Motor neuron (in vitro differentiated cells): ENCODE measurements at regions not wholly inside any gene's neighbourhood (a gene's known extent, or its start where the extent isn't known, plus 50 kb on each side); places are given as distances from the start of the nearest gene placed in this dataset.

Experiments used
- ATAC-seq, 8 experiments: fragments of 200-7000 bp; cut with Tn5 transposase; replicated peaks in 6 of 8; 2 replicates each; pipeline ENCODE4 v1.8.0; 2021; ENCODE audit warnings: mild to moderate bottlenecking in 8 of 8, moderate library complexity in 8 of 8
- H3K27ac ChIP-seq, 2 donors: fragments of 250-450 bp; sonication (Bioruptor Pico); 2 replicates each; pipeline ENCODE4 v1.9.0; 2021; ENCODE audit warnings: antibody characterized with exemption in 2 of 2, mild to moderate bottlenecking in 2 of 2, moderate library complexity in 1 of 2
- H3K4me1 ChIP-seq, 2 donors: fragments of 250-450 bp; sonication (Bioruptor Pico); replicated peaks in 1 of 2; 2 replicates each; pipeline ENCODE4 v1.6.1; 2021; ENCODE audit warnings: antibody characterized with exemption in 2 of 2, mild to moderate bottlenecking in 2 of 2, moderate library complexity in 1 of 2
- H3K4me3 ChIP-seq, 5 donors: fragments of 250-450 bp; sonication (Bioruptor Pico); 2 replicates each; pipeline ENCODE4 v1.9.0; 2021; ENCODE audit warnings: antibody characterized with exemption in 5 of 5, mild to moderate bottlenecking in 5 of 5, moderate library complexity in 4 of 5
- WGBS, 10 experiments: fragments of 450-650 bp; shearing (Covaris generic); methylation state at CpG; one replicate each; pipeline ENCODE4 v1.0.0; 2022; 5-methylcytosine and 5-hydroxymethylcytosine counted together
- in situ Hi-C, 9 experiments: fragments of 400-800 bp; cut with MboI; loops; one replicate each; pipeline ENCODE4 v1.15.0; 2021; ENCODE audit warnings: low sequenced_read_pairs in 9 of 9, low pct_unique_long_range_greater_than_20kb in 2 of 9; ENCODE audit not compliant: unreplicated experiment in 9 of 9

- H3K4me1 ChIP-seq: peaks cover 0 to 12% of the 10 kb centered on the region in 2 donors
- no peak overlapping the region for H3K27ac ChIP-seq
- WGBS, 10 experiments: 8 to 91% (median 63%) methylated on average over 1 to 5 of the region's 6 CpGs
- in situ Hi-C loops: no loop called here
- ATAC-seq: no peak
- no peak overlapping the region for H3K4me3 ChIP-seq
These were observed 919.1 kb upstream of the PCDH10 start for GRCh38 chr4:132230025-132230424.

- no peak overlapping the region for H3K4me3 ChIP-seq
- H3K27ac ChIP-seq: no peak overlapping the region
- in situ Hi-C loops: no loop called here
- WGBS, 10 experiments: 0 to 89% (median 60%) methylated on average over 1 of the region's 1 CpG; no CpG with 5 or more reads in 7 of the 10 experiments
- no peaks in the 10 kb centered on the region for H3K4me1 ChIP-seq
- no peak for ATAC-seq
These were observed 910.4 kb upstream of the PCDH10 start for GRCh38 chr4:132238697-132239096.

GRCh38 chr4:132240081-132240480 lies 909.0 kb upstream of the PCDH10 start:
- ATAC-seq: no peak
- Histone ChIP-seq H3K27ac (no peak overlapping the region), H3K4me3 (no peak overlapping the region), H3K4me1 (peaks cover 0 to 7% of the 10 kb centered on the region in 2 donors)
- 0 to 100% (median 94%) methylated on average over 1 to 4 of the region's 4 CpGs; no CpG with 5 or more reads in 1 of the 10 experiments for WGBS, 10 experiments
- in situ Hi-C loops: no loop called here

GRCh38 chr4:132245319-132245718 lies 903.8 kb upstream of the PCDH10 start:
- Histone ChIP-seq H3K4me3 (no peak overlapping the region), H3K4me1 (peaks cover 0 to 12% of the 10 kb centered on the region in 2 donors), H3K27ac (no peak overlapping the region)
- 0 to 100% (median 79%) methylated on average over 1 to 3 of the region's 3 CpGs for WGBS, 10 experiments
- no peak for ATAC-seq
- in situ Hi-C loops: no loop called here

GRCh38 chr4:132264176-132264575 lies 884.9 kb upstream of the PCDH10 start:
- in situ Hi-C loops: no loop called here
- no peak for ATAC-seq
- Histone ChIP-seq H3K4me1 (no peaks in the 10 kb centered on the region), H3K4me3 (no peak overlapping the region), H3K27ac (no peak overlapping the region)

- ATAC-seq: no peak
- no peaks in the 10 kb centered on the region for H3K4me1 ChIP-seq
These were observed 882.7 kb upstream of the PCDH10 start for GRCh38 chr4:132266374-132266773.

GRCh38 chr4:132267321-132267720 lies 881.8 kb upstream of the PCDH10 start:
- no peak overlapping the region for H3K4me3 ChIP-seq
- H3K27ac ChIP-seq: no peak overlapping the region
- in situ Hi-C loops: no loop called here
- WGBS, 10 experiments: 0 to 100% (median 88%) methylated on average over 1 to 2 of the region's 2 CpGs; no CpG with 5 or more reads in 1 of the 10 experiments
- no peak for ATAC-seq
- H3K4me1 ChIP-seq: no peaks in the 10 kb centered on the region

More at GRCh38 chr4:132266374-132266773, 882.7 kb upstream of the PCDH10 start:
- Histone ChIP-seq H3K27ac (no peak overlapping the region), H3K4me3 (no peak overlapping the region)
- in situ Hi-C loops: no loop called here
- WGBS, 10 experiments: 0 to 96% (median 91%) methylated on average over 1 to 3 of the region's 3 CpGs

GRCh38 chr4:132269303-132269990 lies 879.6 kb upstream of the PCDH10 start:
- in situ Hi-C loops: no loop called here
- H3K4me1 ChIP-seq: no peaks in the 10 kb centered on the region
- H3K27ac ChIP-seq: no peak overlapping the region
- H3K4me3 ChIP-seq: no peak overlapping the region
- 0 to 100% (median 53%) methylated on average over 1 to 5 of the region's 5 CpGs; no CpG with 5 or more reads in 3 of the 10 experiments for WGBS, 10 experiments
- ATAC-seq: no peak

GRCh38 chr4:132275583-132276121 lies 873.4 kb upstream of the PCDH10 start:
- no peak overlapping the region for H3K27ac ChIP-seq

GRCh38 chr4:132276185-132276584 lies 872.9 kb upstream of the PCDH10 start:
- ATAC-seq: no peak
- Histone ChIP-seq H3K4me3 (no peak overlapping the region), H3K4me1 (no peaks in the 10 kb centered on the region), H3K27ac (no peak overlapping the region)
- 0 to 100% (median 79%) methylated on average over 1 to 4 of the region's 4 CpGs; no CpG with 5 or more reads in 1 of the 10 experiments for WGBS, 10 experiments
- in situ Hi-C loops: no loop called here

More at GRCh38 chr4:132275583-132276121, 873.4 kb upstream of the PCDH10 start:
- 0 to 90% (median 67%) methylated on average over 1 of the region's 1 CpG; no CpG with 5 or more reads in 3 of the 10 experiments for WGBS, 10 experiments
- Histone ChIP-seq H3K4me3 (no peak overlapping the region), H3K4me1 (no peaks in the 10 kb centered on the region)
- in situ Hi-C loops: no loop called here
- no peak for ATAC-seq

- in situ Hi-C loops: no loop called here
- ATAC-seq: no peak
- no peak overlapping the region for H3K27ac ChIP-seq
- WGBS, 10 experiments: 0 to 100% (median 42%) methylated on average over 2 of the region's 2 CpGs; no CpG with 5 or more reads in 3 of the 10 experiments
- H3K4me1 ChIP-seq: no peaks in the 10 kb centered on the region
- H3K4me3 ChIP-seq: no peak overlapping the region
These were observed 872.1 kb upstream of the PCDH10 start for GRCh38 chr4:132276989-132277388.

GRCh38 chr4:132281733-132282132 lies 867.4 kb upstream of the PCDH10 start:
- ATAC-seq: peak in 1 of 8 experiments; percentile 43
- Histone ChIP-seq H3K27ac (no peak overlapping the region), H3K4me3 (no peak overlapping the region), H3K4me1 (no peaks in the 10 kb centered on the region)
- in situ Hi-C loops: no loop called here
- 3 to 96% (median 75%) methylated on average over 2 to 4 of the region's 4 CpGs for WGBS, 10 experiments

GRCh38 chr4:132284910-132285426 lies 864.1 kb upstream of the PCDH10 start:
- Histone ChIP-seq H3K27ac (no peak overlapping the region), H3K4me1 (no peaks in the 10 kb centered on the region), H3K4me3 (no peak overlapping the region)
- 30 to 100% (median 100%) methylated on average over 1 of the region's 1 CpG; no CpG with 5 or more reads in 1 of the 10 experiments for WGBS, 10 experiments
- ATAC-seq: no peak
- in situ Hi-C loops: no loop called here
